HT-29 (cell line): ENCODE measurements at regions not wholly inside any gene's neighbourhood (a gene's known extent, or its start where the extent isn't known, plus 50 kb on each side); places are given as distances from the start of the nearest gene placed in this dataset.
"Not testable (repeated sequence)": the region's sequence is repeated elsewhere in the genome, so short reads cannot be mapped to it uniquely, and the experiment has no call there.

Experiments used
- DNase-seq: peaks from one replicate; pipeline ENCODE4 v3.0.0-alpha.2; 2015; ENCODE audit warnings: low spot score

DNA sequence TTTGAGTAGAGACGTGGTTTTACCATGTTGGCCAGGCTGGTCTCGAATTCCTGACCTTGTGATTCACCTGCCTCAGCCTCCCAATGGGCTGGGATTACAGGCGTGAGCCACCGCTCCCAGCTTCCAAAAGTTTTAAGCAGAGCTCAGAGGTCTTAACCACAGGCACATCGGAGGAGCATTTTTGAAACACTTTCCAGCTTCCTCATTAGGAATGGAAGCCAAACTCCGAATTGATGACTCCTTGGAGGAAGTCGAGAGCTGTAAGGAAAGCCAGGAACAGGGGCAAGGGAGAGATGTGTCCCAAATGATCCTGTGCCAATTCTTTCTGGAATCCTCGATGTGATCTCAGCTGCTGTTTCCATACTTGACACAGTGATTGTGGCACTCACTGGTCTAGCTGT is 56.2 kb upstream of the CCZ1B start:
- not testable (repeated sequence) for DNase-seq

DNA sequence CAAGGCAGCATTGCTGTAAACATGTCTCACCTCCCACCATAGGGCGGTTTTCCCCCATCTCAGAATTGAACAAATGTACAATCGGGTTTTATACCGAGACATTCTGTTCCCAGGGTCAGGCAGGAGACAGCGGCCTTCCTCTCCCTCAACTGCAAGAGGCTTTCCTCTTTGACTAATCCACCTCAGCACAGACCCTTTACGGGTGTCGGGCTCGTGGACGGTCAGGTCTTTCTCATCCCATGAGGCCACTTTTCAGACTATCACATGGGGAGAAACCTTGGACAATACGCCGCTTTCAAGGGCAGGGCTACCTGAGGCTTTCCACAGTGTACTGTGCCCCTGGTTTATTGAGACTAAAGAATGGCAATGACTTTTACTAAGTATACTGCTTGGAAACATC is 57.7 kb upstream of the CCZ1B start:
- not testable (repeated sequence) for DNase-seq

DNA sequence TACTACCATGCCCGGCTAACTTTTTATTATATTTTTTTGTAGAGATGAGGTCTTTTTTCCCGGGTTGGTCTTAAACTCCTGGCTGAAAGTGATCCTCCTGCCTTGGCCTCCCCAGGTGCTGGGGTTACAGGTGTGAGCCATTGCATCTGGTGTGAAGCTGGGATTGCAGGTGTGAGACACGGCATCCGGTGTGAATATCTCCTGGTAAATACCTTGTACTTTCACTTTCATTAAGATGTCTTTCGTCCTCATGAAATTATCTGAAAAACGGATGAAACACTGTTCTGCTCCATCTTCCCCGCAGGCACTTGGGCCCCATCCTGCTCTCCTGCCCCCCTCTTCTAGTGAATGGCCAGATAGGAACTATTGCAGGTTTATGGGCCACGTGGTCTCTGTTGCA is 60.1 kb upstream of the CCZ1B start:
- no peak for DNase-seq

DNA sequence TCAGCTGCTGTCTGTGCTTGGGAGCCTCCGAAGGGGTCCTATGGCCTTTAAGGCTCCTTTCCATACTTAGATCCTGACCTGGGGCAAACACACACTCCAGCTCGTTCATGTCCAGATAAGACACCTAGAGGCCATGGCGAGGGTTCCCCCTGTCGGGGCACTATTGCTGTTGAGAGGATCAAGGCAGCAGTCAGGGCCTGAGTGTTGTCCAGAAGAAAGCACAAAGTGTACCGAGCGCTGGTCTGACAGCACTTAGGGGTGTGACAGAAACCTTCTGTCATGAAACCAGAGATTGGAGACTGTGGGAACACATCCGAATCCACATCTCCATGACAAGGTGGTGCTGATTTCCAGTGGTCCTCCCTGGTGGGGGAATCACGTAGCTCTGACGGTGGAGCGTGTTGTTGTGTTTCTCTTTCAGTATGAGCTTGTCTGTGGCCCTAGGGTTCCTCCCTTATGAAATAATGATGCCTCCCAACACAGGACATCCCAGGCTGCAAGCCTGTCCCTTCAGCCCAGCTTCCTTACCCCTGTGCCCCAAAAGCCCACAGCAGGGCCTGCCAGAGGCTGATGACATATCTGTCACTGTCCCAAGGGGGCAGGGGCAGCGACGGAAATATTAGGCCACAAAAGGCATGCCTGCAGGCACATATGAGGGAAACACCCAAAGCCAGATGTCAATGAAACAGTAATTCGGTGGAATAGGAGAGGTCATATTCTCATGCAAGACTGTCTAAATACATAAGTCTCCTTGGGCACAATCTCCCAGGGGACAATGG is 62.4 kb upstream of the CCZ1B start:
- DNase-seq: not testable (repeated sequence)

DNA sequence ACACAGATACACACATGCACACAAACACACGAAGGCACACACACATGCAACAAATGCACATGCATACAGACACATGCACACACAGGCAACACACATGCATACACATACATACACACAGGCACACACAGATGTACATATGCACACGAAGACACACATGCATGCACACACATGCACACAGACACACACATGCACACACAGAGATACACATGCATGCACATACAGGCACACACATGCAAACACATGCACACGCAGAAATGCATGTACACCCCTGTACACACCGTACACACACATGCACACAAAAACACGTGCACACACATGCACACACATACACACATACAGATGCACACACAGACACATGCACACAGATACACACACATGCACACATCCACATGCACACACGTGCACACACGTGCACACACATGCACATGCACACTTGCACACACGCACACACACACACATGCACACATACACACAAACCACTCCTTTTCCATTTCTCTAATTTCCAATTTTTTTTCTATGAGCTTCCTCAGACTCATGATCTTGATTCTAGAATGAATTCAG is 63.3 kb upstream of the CCZ1B start:
- DNase-seq: no peak

DNA sequence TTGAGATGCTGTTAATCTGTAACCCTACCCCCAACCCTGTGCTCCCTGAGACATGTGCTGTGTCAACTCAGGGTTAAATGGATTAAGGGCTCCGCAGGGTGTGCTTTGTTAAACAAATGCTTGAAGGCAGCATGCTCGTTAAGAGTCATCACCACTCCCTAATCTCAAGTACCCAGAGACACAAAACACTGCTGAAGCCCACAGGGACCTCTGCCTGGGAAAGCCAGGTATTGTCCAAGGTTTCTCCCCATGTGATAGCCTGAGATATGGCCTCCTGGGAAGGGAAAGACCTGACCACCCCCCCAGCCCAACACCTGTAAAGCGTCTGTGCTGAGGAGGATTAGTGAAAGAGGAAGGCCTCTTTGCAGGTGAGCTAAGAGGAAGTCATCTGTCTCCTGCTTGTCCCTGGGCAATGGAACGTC is 76.0 kb upstream of the CCZ1B start:
- not testable (repeated sequence) for DNase-seq

DNA sequence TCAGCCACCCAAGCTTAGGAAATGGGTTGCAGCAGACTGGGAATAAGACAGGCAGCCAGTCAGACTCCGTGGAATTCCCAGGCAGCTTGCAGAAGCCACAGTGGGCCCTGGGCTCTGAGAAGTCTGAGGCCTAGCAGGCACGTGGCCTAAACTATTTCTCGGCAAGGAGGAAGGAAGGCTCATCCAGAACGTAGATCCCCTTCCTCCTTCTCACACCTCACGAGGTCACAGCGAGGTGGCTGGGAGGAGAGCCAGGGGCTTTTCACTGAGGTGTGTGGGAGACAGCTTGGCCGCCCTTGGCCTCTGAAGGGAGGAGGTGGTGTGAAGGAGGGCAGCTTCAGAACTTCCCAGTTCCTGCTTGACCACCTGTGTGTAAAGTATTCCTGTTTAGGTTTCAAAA is 77.2 kb upstream of the CCZ1B start:
- DNase-seq: not testable (repeated sequence)

DNA sequence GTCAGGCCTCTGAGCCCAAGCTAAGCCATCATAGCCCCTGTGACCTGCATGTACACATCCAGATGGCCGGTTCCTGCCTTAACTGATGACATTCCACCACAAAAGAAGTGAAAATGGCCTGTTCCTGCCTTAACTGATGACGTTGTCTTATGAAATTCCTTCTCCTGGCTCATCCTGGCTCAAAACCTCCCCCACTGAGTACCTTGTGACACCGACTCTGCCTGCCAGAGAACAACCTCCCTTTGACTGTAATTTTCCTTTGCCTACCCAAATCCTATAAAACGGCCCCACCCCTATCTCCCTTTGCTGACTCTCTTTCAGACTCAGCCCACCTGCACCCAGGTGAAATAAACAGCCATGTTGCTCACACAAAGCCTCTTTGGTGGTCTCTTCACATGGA is 77.7 kb upstream of the CCZ1B start:
- not testable (repeated sequence) for DNase-seq

DNA sequence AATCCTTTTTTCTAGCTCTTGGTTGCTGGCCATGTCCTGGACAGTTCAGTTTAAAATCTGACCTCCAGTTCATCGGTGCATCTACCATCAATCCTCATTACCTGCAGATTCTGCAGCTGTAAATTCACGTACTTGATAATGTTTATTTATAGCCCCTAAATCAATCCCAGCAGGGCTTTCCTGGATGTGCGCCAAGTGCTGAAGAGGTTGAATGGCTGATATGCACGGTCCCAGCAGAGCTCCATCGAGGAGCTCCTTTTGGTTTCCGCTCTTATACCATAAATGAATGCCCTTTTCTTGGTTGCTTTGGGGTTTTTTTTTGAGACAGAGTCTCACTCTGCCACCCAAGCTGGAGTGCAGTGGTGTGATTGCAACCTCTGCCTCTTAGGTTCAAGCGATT is 91.2 kb upstream of the CCZ1B start:
- DNase-seq: no peak

DNA sequence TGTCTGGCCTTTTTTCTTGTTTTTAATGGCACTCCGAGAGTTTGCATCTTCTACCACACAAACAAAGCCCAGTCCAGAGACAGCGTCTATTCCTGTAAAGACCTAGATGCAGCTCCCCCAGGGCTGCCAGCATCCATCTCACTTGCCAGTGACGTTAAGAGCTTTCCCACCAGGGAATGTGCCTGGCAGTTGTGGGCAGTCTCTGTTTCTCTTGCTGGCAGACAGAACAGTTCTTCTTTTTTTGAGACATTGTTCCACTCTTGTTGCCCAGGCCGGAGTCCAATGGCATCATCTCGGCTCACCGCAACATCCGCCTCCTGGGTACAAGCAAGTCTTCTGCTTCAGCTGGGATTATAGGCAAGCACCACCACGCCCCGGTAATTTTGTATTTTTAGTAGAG is 93.1 kb upstream of the CCZ1B start:
- DNase-seq: not testable (repeated sequence)

DNA sequence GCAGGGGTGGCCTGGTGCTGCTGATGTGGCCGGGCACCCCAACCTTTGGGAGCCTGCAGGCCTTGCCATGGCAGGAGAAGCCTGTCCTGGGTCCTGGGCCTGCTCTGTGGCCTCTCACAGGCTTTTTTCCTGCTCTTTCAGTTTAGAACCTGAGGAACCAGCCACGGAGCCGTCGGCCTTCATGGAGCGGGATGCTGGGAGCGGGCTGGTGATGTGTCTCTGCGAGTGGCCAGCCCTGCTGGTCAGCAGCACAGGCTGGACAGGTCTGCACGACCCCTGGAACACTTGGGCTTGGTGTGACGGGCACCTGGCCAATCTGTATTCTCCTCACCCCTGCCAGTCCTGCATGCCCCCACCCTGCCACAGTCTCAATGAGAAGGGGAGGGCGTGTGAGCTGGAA is 98.4 kb upstream of the CCZ1B start:
- DNase-seq: not testable (repeated sequence)

DNA sequence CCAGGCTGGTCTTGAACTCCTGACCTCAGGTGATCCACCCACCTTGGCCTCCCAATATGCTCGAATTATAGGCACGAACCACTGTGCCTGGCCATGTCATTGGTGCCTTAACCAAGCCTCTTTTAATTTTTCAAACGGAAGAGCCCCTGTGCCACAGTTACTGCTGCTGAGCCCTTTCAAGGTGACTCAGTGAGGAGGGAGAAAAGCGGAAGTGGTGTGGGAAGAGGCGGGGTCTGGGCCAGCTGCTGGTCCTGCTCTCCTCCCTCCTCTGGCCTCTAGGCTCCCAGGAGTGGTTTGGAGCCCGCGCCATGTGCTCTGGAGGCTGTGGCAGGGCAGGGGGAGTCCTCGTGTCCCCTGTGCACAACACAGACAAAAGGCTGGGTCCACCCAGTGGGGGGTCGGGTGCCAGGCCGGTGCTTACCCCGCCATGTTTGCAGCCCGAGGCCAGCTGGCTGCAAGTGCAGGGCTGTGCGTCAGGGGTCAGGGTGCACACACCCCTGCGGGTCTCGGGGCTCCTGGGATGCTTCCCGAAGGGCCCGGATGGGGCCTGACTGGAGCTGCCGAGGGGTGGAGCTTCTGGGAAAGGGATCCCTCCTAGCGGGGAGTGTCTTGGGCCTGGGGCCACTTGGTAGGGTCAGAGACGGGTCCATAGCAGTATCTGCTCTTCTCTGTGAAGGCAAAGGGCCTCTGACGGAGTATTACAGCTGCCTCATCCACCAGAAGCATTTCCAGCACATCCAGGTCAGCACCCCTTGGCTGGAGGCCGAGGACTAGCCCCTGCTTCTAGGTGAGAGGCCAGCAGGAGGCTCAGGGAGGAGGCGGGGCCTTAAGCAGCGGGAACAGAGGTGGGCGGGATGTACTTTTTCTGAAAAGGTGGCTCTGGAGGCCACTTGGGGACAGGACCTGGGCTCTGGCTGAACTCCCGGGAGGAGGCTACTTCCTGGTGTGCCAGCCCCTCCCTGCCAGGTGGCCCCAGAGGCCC is 100.4 kb upstream of the CCZ1B start:
- peak; percentile 60 for DNase-seq

DNA sequence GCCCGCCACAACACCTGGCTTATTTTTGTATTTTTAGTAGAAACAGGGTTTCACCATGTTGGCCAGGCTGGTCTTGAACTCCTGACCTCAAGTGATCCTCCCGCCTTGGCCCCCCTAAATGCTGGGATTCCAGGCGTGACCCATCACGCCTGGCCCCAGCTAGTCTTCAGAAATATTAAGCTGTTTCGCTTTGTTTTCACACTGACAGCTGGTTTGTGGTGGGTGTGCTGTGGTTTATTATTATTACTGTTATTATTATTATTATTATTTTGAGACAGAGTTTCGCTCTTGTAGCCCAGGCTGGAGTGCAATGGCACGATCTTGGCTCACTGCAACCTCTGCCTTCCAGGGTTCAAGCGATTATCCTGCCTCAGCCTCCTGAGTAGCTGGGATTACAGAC is 101.6 kb upstream of the CCZ1B start:
- not testable (repeated sequence) for DNase-seq

DNA sequence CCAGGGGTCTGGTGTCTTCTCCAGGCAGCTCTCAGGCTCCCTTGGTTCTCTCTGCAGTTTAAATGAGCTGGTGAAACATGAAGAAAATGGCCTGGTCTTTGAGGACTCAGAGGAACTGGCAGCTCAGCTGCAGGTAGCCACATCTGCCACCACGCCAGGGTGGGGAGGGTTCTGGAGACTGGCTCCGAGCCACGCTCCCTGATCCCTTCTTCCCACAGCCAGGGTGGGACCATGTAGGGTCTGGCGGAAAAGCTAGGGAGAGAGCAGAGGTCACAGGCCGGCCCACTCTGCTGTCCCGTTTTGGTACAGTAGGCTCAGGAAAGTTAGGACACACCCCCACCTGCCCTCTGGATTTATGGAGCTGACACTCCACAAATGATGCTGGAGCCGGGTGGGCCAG is 103.5 kb upstream of the CCZ1B start:
- not testable (repeated sequence) for DNase-seq

DNA sequence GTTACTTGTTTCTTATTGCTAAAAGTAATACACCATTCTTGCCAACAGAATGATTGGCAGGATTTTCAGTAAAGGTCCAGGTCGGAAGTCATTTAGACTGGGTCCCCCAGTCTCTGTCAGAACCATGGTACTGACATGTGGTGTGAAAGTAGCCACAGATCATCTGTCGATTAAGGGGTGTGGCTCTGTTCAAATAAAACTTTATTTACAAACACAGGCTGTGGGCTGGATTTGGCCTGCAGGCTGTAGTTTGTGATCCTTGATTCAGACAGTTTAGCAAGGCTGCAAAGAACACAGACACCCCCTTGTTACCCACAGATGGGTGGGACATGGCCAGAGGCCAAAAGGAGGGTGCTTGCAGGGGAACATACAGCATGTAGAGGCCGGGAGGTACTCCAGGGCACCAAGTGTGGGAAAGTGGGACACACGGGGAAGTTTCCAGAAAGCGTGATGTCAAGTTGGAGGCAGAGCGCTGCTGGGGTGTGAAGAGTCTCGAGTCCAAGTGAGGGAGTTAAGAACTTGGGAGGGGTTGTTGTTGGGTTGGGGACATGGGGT is 104.1 kb upstream of the CCZ1B start:
- not testable (repeated sequence) for DNase-seq

DNA sequence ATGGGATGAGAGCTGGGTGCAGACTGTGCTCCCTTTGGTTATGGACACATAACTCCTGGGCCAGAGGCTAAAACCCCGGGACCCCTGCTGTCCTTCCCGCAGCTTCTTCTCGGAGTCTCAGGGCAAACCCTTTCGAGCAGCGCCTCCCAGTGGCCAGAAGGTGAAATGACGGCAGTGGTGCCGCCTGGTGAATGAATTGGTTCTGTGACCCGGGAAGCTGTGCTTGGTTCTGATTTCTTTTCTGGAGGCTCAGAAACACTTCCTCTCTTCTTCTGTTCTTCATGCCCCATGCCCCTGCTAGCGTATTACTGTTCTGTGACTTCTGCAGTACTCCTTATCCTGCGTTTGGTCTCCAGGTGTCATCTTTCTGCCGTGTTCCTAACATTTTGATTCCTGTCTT is 104.7 kb upstream of the CCZ1B start:
- DNase-seq: peak; percentile 36

DNA sequence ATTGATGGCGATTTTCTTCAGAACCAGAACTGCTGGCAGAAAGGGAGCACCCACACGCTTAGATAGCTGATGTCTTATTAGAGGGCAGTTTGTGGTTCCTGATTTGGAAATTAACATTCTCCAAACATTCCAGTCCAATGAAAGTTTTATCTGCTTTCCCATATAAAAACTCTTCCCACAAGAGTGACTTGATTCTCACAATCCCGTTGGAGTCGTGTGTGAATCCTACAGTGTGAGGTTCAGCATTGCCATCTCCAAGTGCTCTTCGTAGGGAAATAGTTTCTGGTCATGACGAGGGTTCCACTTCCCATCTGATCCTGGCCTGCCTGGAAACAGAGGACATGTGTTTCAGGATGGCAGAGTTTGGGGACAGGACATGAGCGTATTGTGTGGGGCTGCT is 105.4 kb upstream of the CCZ1B start:
- DNase-seq: not testable (repeated sequence)

DNA sequence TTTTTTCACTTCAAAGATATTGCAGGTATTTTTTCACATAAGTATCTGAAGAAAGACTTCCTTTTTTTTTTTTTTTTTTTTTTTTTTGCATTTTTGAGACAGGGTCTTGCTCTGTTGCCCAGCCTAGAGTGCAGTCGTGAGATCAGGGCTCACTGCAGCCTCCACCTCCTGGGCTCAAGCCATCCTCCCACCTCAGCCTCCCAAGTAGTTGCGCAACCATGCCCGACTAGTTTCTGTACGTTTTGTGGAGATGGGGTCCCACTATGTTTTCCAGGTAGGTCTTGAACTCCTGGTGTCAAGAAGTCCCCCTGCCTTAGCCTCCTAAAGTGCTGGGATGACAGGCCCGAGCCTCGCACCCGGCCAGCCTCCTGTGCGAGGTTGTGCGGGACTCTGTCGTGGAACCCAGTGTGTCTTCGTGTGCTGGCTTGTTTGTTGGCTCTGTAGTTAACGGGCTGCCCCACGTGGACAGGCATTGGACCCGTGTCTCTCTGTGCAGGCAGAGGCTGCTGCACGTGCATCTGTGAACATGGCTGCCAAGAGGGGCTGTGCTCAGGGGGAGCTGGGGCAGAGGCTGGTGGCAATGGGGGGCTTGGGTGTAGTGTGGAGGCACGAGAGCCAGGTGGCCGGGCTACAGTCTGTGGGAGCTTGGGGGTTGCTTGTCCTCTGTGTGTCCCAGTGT is 108.0 kb upstream of the CCZ1B start:
- not testable (repeated sequence) for DNase-seq

DNA sequence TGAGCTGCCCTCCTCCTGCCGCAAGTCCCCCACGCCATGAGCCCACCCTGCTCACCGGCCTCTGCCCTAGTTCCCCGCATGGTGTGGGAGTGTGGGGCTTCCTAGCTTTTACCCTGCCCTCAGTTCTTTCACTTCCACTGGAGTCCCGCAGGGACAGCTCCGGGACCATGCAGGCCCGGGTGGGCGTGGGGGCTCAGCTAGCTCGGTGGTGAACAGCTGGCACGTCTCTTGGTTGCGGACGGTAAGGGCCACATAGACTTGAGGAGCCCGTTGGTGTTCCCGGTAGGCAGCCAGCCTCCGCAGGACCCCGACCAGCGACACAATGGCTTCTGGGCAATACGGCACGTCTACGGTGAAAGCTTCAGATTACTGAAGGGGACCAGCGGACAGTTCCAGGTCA is 108.9 kb upstream of the CCZ1B start:
- DNase-seq: no peak

DNA sequence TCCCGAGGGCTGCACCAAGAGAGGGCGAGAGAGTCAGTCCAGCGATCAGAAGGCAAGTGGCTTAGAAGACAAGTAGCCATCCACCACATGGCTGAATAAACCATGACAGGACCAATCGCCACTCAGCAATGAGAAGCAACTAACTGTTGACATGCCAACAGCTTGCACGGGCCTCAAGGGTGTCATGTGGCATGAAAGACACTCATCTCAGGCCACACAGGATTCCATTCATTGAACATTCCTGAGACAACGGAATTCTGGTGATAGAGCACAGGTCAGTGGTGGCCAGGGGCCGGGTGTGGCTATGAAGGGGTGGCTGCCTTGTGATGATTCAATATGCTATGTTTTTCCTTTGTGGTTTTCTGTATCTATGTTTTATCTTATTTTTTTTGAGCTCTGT is 110.6 kb upstream of the CCZ1B start:
- DNase-seq: not testable (repeated sequence)

DNA sequence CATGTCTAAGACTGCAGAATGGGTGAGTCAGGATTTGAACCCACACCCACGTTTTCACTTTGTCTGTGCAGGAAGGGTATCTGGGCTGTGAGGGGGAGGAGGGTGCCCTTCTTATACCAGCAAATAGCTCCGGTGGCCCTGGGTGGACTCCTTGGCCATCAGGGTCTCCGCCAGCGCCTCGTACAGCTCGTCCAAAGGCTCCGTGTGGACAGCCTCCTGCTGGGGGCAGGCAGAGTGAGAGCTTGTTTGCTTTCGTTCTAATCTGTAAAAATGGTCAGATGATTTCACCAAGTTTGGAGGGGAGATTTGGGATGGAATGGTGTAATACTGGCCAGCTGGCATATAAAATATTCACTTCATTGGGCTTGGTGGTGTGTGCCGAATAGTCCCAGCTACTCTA is 111.7 kb upstream of the CCZ1B start:
- not testable (repeated sequence) for DNase-seq
